ENCODE measurements at regions not wholly inside any gene's neighbourhood (a gene's known extent, or its start where the extent isn't known, plus 50 kb on each side); places are given as distances from the start of the nearest gene placed in this dataset.

DNA sequence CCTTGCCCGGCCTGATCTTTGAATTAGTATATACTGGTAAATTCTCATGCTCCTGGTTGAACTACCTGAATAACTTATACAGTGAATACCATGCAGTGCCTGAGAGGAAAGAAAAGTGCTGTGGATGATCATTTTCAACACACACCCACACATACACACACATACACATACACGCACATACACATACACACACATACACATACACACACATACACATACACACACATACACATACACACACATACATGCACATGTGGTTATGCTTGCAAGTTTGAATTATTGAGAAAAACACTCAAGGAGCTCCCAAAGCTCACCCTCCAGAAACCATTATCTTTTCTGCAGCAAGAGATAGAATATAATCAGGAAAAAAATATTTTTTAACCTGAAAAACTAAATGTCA lies 366.9 kb upstream of the RASGEF1B start:
- POLR2A ChIA-PET: no interaction called here
- H3K36me3 ChIP-seq (ENCODE audit: control insufficient read depth, insufficient read depth, low read length): no peaks in the 10 kb centered on the region
- no peak overlapping the region for H3K4me3 ChIP-seq (ENCODE audit: low read depth, low read length)
- no peaks in the 10 kb centered on the region for H3K27me3 ChIP-seq (ENCODE audit: control insufficient read depth, insufficient read depth, low read length)
- CTCF ChIA-PET: interaction anchor here (0.6 kb wide), 1 partner anchor 1530 kb away, joined by 3 read pairs; no protein-coding TSS in a partner anchor
- DNase-seq (ENCODE audit: low read depth): no peak
- TF ChIP-seq, protein P1, sequence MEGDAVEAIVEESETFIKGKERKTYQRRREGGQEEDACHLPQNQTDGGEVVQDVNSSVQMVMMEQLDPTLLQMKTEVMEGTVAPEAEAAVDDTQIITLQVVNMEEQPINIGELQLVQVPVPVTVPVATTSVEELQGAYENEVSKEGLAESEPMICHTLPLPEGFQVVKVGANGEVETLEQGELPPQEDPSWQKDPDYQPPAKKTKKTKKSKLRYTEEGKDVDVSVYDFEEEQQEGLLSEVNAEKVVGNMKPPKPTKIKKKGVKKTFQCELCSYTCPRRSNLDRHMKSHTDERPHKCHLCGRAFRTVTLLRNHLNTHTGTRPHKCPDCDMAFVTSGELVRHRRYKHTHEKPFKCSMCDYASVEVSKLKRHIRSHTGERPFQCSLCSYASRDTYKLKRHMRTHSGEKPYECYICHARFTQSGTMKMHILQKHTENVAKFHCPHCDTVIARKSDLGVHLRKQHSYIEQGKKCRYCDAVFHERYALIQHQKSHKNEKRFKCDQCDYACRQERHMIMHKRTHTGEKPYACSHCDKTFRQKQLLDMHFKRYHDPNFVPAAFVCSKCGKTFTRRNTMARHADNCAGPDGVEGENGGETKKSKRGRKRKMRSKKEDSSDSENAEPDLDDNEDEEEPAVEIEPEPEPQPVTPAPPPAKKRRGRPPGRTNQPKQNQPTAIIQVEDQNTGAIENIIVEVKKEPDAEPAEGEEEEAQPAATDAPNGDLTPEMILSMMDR (IDR thresholded peaks at IDR 0.05; ENCODE audit: insufficient read depth, low read depth, low read length): no peak

DNA sequence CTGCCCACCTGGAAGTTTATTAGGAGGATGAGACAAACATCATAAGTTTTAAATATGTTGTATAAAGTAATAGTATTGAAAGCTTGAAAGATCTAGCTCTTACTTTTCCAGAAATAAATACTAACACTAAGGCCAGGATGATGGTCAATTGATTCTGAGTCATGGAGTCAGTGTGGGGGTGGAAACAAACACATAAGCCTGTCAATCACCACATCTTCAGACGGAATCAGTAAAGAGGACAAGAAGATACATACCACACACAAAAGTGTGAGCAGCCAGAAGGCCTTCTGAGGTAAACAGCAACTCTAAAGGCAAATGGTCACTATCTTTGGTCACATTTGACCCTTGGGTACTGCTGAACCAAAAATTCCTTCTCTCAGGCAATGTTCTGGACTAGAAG lies 365.0 kb upstream of the RASGEF1B start:
- no peak for DNase-seq (ENCODE audit: low read depth)
- ChIA-PET POLR2A (no interaction called here), CTCF (no interaction called here)
- no peaks in the 10 kb centered on the region for H3K36me3 ChIP-seq (ENCODE audit: control insufficient read depth, insufficient read depth, low read length)
- H3K4me3 ChIP-seq (ENCODE audit: low read depth, low read length): no peak overlapping the region
- TF ChIP-seq, protein P1 (IDR thresholded peaks at IDR 0.05; ENCODE audit: insufficient read depth, low read depth, low read length): no peak
- H3K27me3 ChIP-seq (ENCODE audit: control insufficient read depth, insufficient read depth, low read length): no peaks in the 10 kb centered on the region

DNA sequence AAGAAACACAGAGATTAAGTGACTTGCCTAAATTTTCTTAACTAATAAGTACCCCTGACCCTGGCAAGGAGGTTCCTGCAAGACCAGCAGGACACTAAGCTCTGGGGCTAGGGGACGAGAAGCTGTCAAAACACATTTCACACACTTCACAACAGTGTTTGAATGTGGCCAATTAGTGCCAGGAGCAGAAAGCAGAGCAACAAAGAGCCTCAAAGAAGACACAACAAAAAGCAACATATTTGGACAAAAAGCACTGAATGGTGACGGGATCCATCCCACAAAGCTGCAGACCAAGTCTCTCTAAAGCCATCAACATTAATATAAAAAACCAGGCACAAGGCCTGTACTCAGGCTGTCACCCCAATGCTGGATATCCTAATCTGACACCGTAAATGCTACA lies 361.9 kb upstream of the RASGEF1B start:
- Histone ChIP-seq H3K4me3 (ENCODE audit: low read depth, low read length) (no peak overlapping the region), H3K36me3 (ENCODE audit: control insufficient read depth, insufficient read depth, low read length) (no peaks in the 10 kb centered on the region), H3K27me3 (ENCODE audit: control insufficient read depth, insufficient read depth, low read length) (no peaks in the 10 kb centered on the region)
- POLR2A ChIA-PET: no interaction called here
- CTCF ChIA-PET: interaction anchor here (1.0 kb wide), 1 partner anchor 11 kb away, joined by 8 read pairs; no protein-coding TSS in a partner anchor
- no peak for DNase-seq (ENCODE audit: low read depth)
- TF ChIP-seq, protein P1 (IDR thresholded peaks at IDR 0.05; ENCODE audit: insufficient read depth, low read depth, low read length): no peak

DNA sequence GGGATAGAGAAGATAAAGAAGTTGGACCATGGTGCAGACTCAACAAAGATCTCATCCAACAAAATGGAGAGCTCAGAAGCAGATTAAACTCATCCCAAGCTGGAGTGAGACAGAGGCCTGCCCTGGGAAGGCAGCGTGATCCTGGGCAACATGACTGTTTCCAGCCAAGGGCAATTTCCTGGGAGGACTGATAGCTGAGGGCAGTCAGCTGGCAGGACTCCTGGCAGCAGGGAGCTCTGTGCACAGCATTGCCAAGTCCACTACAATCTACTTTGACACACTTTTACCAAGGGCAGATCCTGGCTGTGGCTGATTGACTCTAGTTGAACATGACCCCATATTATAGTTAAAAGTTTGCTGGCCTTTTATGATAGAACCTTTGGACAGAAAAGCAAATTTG lies 357.3 kb upstream of the RASGEF1B start:
- Histone ChIP-seq H3K27me3 (ENCODE audit: control insufficient read depth, insufficient read depth, low read length) (no peaks in the 10 kb centered on the region), H3K36me3 (ENCODE audit: control insufficient read depth, insufficient read depth, low read length) (no peaks in the 10 kb centered on the region), H3K4me3 (ENCODE audit: low read depth, low read length) (no peak overlapping the region)
- TF ChIP-seq, protein P1 (IDR thresholded peaks at IDR 0.05; ENCODE audit: insufficient read depth, low read depth, low read length): no peak
- POLR2A ChIA-PET: no interaction called here
- DNase-seq (ENCODE audit: low read depth): no peak
- CTCF ChIA-PET: no interaction called here

DNA sequence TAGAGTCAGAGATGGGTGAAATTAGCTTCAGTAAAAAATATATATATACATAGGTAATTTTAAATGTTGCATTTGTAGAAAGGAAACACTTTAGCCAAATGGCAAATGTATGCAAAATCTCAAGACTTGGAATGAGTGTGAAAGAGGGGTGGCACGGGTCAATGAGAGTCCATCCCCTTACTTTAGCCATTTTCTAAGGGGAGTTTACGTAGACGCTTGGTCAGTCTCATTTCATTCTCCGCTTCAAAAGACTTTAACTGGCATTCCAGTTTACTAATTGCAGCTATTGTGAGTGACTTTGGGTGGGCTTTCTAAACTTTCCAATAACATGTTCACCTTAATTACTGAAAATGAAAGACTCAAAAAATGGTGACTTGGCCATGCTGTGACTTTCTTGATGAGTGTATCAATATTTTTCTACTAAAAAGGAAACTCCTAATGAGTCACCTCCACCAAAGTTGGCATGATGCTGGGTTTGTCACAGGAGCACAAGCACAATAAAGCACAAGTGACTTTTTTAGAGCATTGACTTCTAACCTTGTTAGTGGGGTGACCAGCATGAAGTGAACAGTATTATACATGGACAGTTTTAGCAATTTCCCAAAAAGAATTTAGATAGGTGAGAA lies 356.0 kb upstream of the RASGEF1B start:
- TF ChIP-seq, protein P1 (IDR thresholded peaks at IDR 0.05; ENCODE audit: insufficient read depth, low read depth, low read length): no peak
- CTCF ChIA-PET: no interaction called here
- DNase-seq (ENCODE audit: low read depth): no peak

More for the DNA sequence above, 356.0 kb upstream of the RASGEF1B start:
- Histone ChIP-seq H3K27me3 (ENCODE audit: control insufficient read depth, insufficient read depth, low read length) (no peaks in the 10 kb centered on the region), H3K4me3 (ENCODE audit: low read depth, low read length) (no peak overlapping the region), H3K36me3 (ENCODE audit: control insufficient read depth, insufficient read depth, low read length) (no peaks in the 10 kb centered on the region)
- POLR2A ChIA-PET: no interaction called here

Measured in BJ (cell line).